Activated naive CD8-positive, alpha-beta T cell treated with anti-CD3 and anti-CD28 coated beads for 36 hours (primary cell): ENCODE measurements at regions not wholly inside any gene's neighbourhood (a gene's known extent, or its start where the extent isn't known, plus 50 kb on each side); places are given as distances from the start of the nearest gene placed in this dataset.
"Not testable (repeated sequence)": the region's sequence is repeated elsewhere in the genome, so short reads cannot be mapped to it uniquely, and the experiment has no call there.

Source experiments
- DNase-seq: peaks from one replicate; pipeline ENCODE4 v3.0.0; 2021
- H3K27ac Mint-ChIP-seq: one replicate; pipeline ENCODE4 v1.8.0; 2022; ENCODE audit warnings: mild to moderate bottlenecking, moderate library complexity, mixed read lengths
- H3K27me3 Mint-ChIP-seq: one replicate; pipeline ENCODE4 v1.8.0; 2022; ENCODE audit warnings: mild to moderate bottlenecking, mixed read lengths
- H3K36me3 Mint-ChIP-seq: one replicate; pipeline ENCODE4 v1.8.0; 2021; ENCODE audit warnings: mild to moderate bottlenecking, mixed read lengths
- H3K4me1 Mint-ChIP-seq: one replicate; pipeline ENCODE4 v1.8.0; 2021; ENCODE audit warnings: mixed read lengths
- H3K4me3 Mint-ChIP-seq: one replicate; pipeline ENCODE4 v1.8.0; 2022; ENCODE audit warnings: mild to moderate bottlenecking, moderate library complexity, mixed read lengths
- H3K9me3 Mint-ChIP-seq: one replicate; pipeline ENCODE4 v1.8.0; 2022; ENCODE audit warnings: mixed read lengths

- H3K9me3 Mint-ChIP-seq, H3K27ac Mint-ChIP-seq, H3K4me3 Mint-ChIP-seq, H3K27me3 Mint-ChIP-seq, DNase-seq, H3K4me1 Mint-ChIP-seq: not testable (repeated sequence)
- H3K36me3 Mint-ChIP-seq = peaks cover 16% of the 10 kb centered on the region
These were observed 234.8 kb downstream of the RTP5 start for GRCh38 chr2:242104202-242104956.

GRCh38 chr2:242107065-242107464 is 237.5 kb downstream of the RTP5 start:
- not testable (repeated sequence) for H3K9me3 Mint-ChIP-seq, H3K27ac Mint-ChIP-seq, H3K27me3 Mint-ChIP-seq, H3K4me1 Mint-ChIP-seq, DNase-seq, H3K4me3 Mint-ChIP-seq
- H3K36me3 Mint-ChIP-seq = peaks cover 15% of the 10 kb centered on the region

GRCh38 chr2:242108797-242109500 is 239.4 kb downstream of the RTP5 start:
- H3K4me3 Mint-ChIP-seq, H3K27me3 Mint-ChIP-seq, H3K9me3 Mint-ChIP-seq, DNase-seq, H3K27ac Mint-ChIP-seq, H3K4me1 Mint-ChIP-seq: not testable (repeated sequence)
- peaks cover 15% of the 10 kb centered on the region for H3K36me3 Mint-ChIP-seq

GRCh38 chr2:242109819-242110218 is 240.3 kb downstream of the RTP5 start:
- H3K4me1 Mint-ChIP-seq, H3K9me3 Mint-ChIP-seq, H3K4me3 Mint-ChIP-seq, H3K27ac Mint-ChIP-seq, H3K27me3 Mint-ChIP-seq, DNase-seq: not testable (repeated sequence)
- H3K36me3 Mint-ChIP-seq = peaks cover 14% of the 10 kb centered on the region

- not testable (repeated sequence) for DNase-seq, H3K36me3 Mint-ChIP-seq, H3K27me3 Mint-ChIP-seq, H3K9me3 Mint-ChIP-seq, H3K27ac Mint-ChIP-seq, H3K4me3 Mint-ChIP-seq, H3K4me1 Mint-ChIP-seq
These were observed 242.4 kb downstream of the RTP5 start for GRCh38 chr2:242111954-242112353.

- not testable (repeated sequence) for H3K4me3 Mint-ChIP-seq, H3K9me3 Mint-ChIP-seq
These were observed 244.0 kb downstream of the RTP5 start for GRCh38 chr2:242113492-242113891.

GRCh38 chr2:242116676-242117075 is 247.1 kb downstream of the RTP5 start:
- not testable (repeated sequence) for H3K9me3 Mint-ChIP-seq, H3K4me3 Mint-ChIP-seq, H3K36me3 Mint-ChIP-seq, H3K27me3 Mint-ChIP-seq, DNase-seq, H3K4me1 Mint-ChIP-seq, H3K27ac Mint-ChIP-seq

More at GRCh38 chr2:242113492-242113891, 244.0 kb downstream of the RTP5 start:
- H3K4me1 Mint-ChIP-seq, H3K27ac Mint-ChIP-seq, H3K27me3 Mint-ChIP-seq, DNase-seq, H3K36me3 Mint-ChIP-seq: not testable (repeated sequence)

GRCh38 chr2:242117305-242117704 is 247.8 kb downstream of the RTP5 start:
- not testable (repeated sequence) for H3K36me3 Mint-ChIP-seq, DNase-seq, H3K9me3 Mint-ChIP-seq, H3K27ac Mint-ChIP-seq, H3K27me3 Mint-ChIP-seq, H3K4me1 Mint-ChIP-seq, H3K4me3 Mint-ChIP-seq

- H3K9me3 Mint-ChIP-seq, H3K36me3 Mint-ChIP-seq, DNase-seq, H3K4me3 Mint-ChIP-seq, H3K4me1 Mint-ChIP-seq, H3K27me3 Mint-ChIP-seq, H3K27ac Mint-ChIP-seq: not testable (repeated sequence)
These were observed 250.2 kb downstream of the RTP5 start for GRCh38 chr2:242119682-242120081.

GRCh38 chr2:242130682-242131081 is 261.2 kb downstream of the RTP5 start:
- not testable (repeated sequence) for H3K4me1 Mint-ChIP-seq, H3K36me3 Mint-ChIP-seq, DNase-seq, H3K9me3 Mint-ChIP-seq, H3K27ac Mint-ChIP-seq, H3K4me3 Mint-ChIP-seq, H3K27me3 Mint-ChIP-seq

- DNase-seq, H3K4me3 Mint-ChIP-seq, H3K4me1 Mint-ChIP-seq, H3K36me3 Mint-ChIP-seq, H3K27me3 Mint-ChIP-seq, H3K27ac Mint-ChIP-seq, H3K9me3 Mint-ChIP-seq: not testable (repeated sequence)
These were observed 290.4 kb downstream of the RTP5 start for GRCh38 chr2:242159921-242160320.

GRCh38 chr2:242165115-242165514 is 295.6 kb downstream of the RTP5 start:
- not testable (repeated sequence) for H3K36me3 Mint-ChIP-seq, H3K4me3 Mint-ChIP-seq, DNase-seq, H3K4me1 Mint-ChIP-seq, H3K9me3 Mint-ChIP-seq, H3K27me3 Mint-ChIP-seq, H3K27ac Mint-ChIP-seq

- not testable (repeated sequence) for DNase-seq, H3K27ac Mint-ChIP-seq, H3K4me3 Mint-ChIP-seq, H3K36me3 Mint-ChIP-seq, H3K9me3 Mint-ChIP-seq, H3K4me1 Mint-ChIP-seq, H3K27me3 Mint-ChIP-seq
These were observed 301.8 kb downstream of the RTP5 start for GRCh38 chr2:242171290-242171689.
